ENCODE measurements at regions not wholly inside any gene's neighbourhood (a gene's known extent, or its start where the extent isn't known, plus 50 kb on each side); places are given as distances from the start of the nearest gene placed in this dataset.

DNA sequence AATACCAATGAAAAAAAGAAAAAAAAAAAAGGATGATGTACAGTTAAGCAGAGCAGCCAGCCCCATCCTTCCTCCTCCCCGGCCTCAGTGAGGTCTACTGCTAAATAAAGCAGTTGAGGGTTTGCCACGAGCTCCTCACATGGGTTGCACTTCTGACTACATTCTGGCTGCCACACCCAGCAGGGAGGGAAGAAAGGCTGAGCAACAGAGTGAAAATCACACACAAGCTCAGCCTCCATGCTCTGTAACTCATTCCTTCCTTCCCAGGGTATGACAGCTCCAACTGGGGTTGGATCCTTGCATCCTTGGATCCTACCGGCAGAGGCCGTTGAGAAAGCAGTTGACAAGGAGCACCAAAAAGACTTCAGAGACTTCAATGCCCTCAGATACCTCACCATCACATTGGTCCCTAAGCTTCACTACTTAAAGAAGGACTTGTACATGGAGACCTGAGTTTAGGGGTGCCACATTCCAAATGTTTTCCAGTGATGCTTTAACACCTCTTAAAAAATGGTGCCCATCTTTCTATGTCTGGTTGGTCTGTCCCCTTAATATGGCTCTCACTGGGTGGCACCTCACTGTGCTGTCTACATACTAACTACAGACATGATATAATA is 52.9 kb upstream of the PIK3CG start:
- no peak for DNase-seq

- no peak for DNase-seq
Observed at GRCh38 chr7:106813705-106814305, 51.3 kb upstream of the PIK3CG start.

DNA sequence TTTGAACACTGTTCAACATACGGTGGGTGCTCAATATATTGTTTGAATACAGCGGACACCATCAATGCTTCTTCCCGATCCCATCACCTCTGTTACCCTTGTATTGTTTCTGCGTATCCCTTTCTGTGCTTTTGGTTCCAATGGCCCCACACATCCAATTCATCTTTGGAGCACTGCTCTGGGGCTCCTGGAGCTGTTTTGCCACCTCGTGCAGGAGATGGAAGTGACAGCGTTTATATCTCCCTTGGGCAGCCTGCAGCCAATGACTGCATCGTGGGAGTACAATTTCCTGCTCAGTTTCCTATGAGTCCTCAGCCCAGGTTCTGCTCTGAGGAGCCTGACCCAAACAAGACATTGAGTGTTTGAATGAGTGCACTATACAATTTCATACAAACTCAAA is 50.2 kb upstream of the PIK3CG start:
- no peak for DNase-seq
